SK-N-SH treated with all-trans-retinoic acid at 6 μM for 48 hours (cell line): ENCODE measurements at regions not wholly inside any gene's neighbourhood (a gene's known extent, or its start where the extent isn't known, plus 50 kb on each side); places are given as distances from the start of the nearest gene placed in this dataset.

Experiments
- ARNTL ChIP-seq: fragments of 450-650 bp; formaldehyde crosslinking; IDR thresholded peaks from 2 replicates; pipeline ENCODE4 v1.5.0; 2020; ENCODE audit warnings: low read depth, mild to moderate bottlenecking, moderate library complexity, borderline replicate concordance
- BACH2 ChIP-seq: fragments of 250-450 bp; sonication (Bioruptor Pico); IDR thresholded peaks from 2 replicates; pipeline ENCODE4 v1.9.0; 2021; ENCODE audit warnings: mild to moderate bottlenecking, borderline replicate concordance
- CREB5 ChIP-seq: fragments of 250-450 bp; sonication (Bioruptor Pico); IDR thresholded peaks from 2 replicates; pipeline ENCODE4 v1.5.1; 2020; ENCODE audit warnings: low read depth, mild to moderate bottlenecking, moderate library complexity
- CSRNP3 ChIP-seq: fragments of 250-450 bp; sonication (Bioruptor Pico); IDR thresholded peaks from 2 replicates; pipeline ENCODE4 v1.5.1; 2021; ENCODE audit warnings: mild to moderate bottlenecking, moderate library complexity
- ESRRG ChIP-seq: fragments of 250-450 bp; sonication (Bioruptor Pico); IDR thresholded peaks from 2 replicates; pipeline ENCODE4 v1.6.1; 2021; ENCODE audit warnings: mild to moderate bottlenecking
- GLIS3 ChIP-seq: fragments of 250-450 bp; sonication (Bioruptor Pico); IDR thresholded peaks from 2 replicates; pipeline ENCODE4 v1.5.0; 2020; ENCODE audit warnings: mild to moderate bottlenecking, moderate library complexity
- OSR1 ChIP-seq: fragments of 250-450 bp; sonication (Bioruptor Pico); IDR thresholded peaks from 2 replicates; pipeline ENCODE4 v1.8.0; 2022; ENCODE audit warnings: moderate library complexity, mild to moderate bottlenecking, inconsistent platforms
- PATZ1 ChIP-seq: fragments of 250-450 bp; sonication (Bioruptor Pico); IDR thresholded peaks from 2 replicates; pipeline ENCODE4 v1.8.0; 2020; ENCODE audit warnings: mild to moderate bottlenecking, moderate library complexity, borderline replicate concordance
- SNAI2 ChIP-seq: fragments of 250-450 bp; sonication (Bioruptor Pico); IDR thresholded peaks from 2 replicates; pipeline ENCODE4 v1.5.0; 2020; ENCODE audit warnings: mild to moderate bottlenecking, moderate library complexity
- TCF4 ChIP-seq: fragments of 250-450 bp; sonication (Bioruptor Pico); IDR thresholded peaks from 2 replicates; pipeline ENCODE4 v1.8.0; 2021; ENCODE audit warnings: mild to moderate bottlenecking, moderate library complexity, borderline replicate concordance
- TOX ChIP-seq: fragments of 250-450 bp; sonication (Bioruptor Pico); IDR thresholded peaks from 2 replicates; pipeline ENCODE4 v1.8.0; 2021; ENCODE audit warnings: mild to moderate bottlenecking, moderate library complexity, borderline replicate concordance
- TSHZ2 ChIP-seq: fragments of 250-450 bp; sonication (Bioruptor Pico); IDR thresholded peaks from 2 replicates; pipeline ENCODE4 v1.5.0; 2020; ENCODE audit warnings: mild to moderate bottlenecking, moderate library complexity
- ZNF565 ChIP-seq: fragments of 450-650 bp; formaldehyde crosslinking; conservative IDR thresholded peaks from 2 replicates; pipeline ENCODE4 v1.5.0; 2020; ENCODE audit warnings: low read depth, mild to moderate bottlenecking, moderate library complexity
- ZNF70 ChIP-seq: fragments of 450-650 bp; formaldehyde crosslinking; IDR thresholded peaks from 2 replicates; pipeline ENCODE4 v1.5.0; 2020; ENCODE audit warnings: mild to moderate bottlenecking, moderate library complexity

GRCh38 chr2:215705281-215705680 lies 269.4 kb upstream of the FN1 start:
- TF ChIP-seq TCF4 (CRISPR knock-in tag), result no peak
- TF ChIP-seq PATZ1 (CRISPR knock-in tag), result no peak
- TF ChIP-seq TSHZ2 (CRISPR knock-in tag), result no peak
- no peak for TF ChIP-seq ESRRG (CRISPR knock-in tag)
- TF ChIP-seq GLIS3, result no peak
- no peak for TF ChIP-seq SNAI2
- no peak for TF ChIP-seq CREB5 (CRISPR knock-in tag)
- no peak for TF ChIP-seq TOX
- no peak for TF ChIP-seq OSR1 (CRISPR knock-in tag)
- TF ChIP-seq ZNF70, result no peak
- TF ChIP-seq ARNTL (CRISPR knock-in tag), result no peak
- no peak for TF ChIP-seq ZNF565
- no peak for TF ChIP-seq CSRNP3 (CRISPR knock-in tag)
- TF ChIP-seq BACH2 (CRISPR knock-in tag), result no peak
